GM23338 (cell line): ENCODE measurements at regions not wholly inside any gene's neighbourhood (a gene's known extent, or its start where the extent isn't known, plus 50 kb on each side); places are given as distances from the start of the nearest gene placed in this dataset.
A peak's percentile ranks its signal among the peaks of the same experiment; 100 is the strongest.

ENCODE experiments used
- EZH2 ChIP-seq: fragments of 200-600 bp; sonication (generic); IDR thresholded peaks from one replicate; pipeline ENCODE4 v1.8.0; 2017; ENCODE audit warnings: antibody characterized with exemption, mild to moderate bottlenecking, low read depth; ENCODE audit not compliant: unreplicated experiment
- JUNB ChIP-seq: IDR thresholded peaks from one replicate; pipeline ENCODE4 v1.6.1; 2016; ENCODE audit warnings: antibody characterized with exemption; ENCODE audit not compliant: unreplicated experiment
- POLR2AphosphoS5 ChIP-seq: IDR thresholded peaks from 2 replicates; pipeline ENCODE4 v1.6.1; 2016; ENCODE audit warnings: antibody characterized with exemption, low read depth
- TF ChIP-seq, protein P1 (sequence below): IDR thresholded peaks from one replicate; pipeline ENCODE4 v1.6.1; 2018; ENCODE audit warnings: antibody characterized with exemption; ENCODE audit not compliant: unreplicated experiment
- TF ChIP-seq, protein P2 (sequence below), 2 experiments: fragments of 200-600 bp in 1 of 2; sonication (generic) in 1 of 2; conservative IDR thresholded peaks; 2 replicates each; pipeline versions ENCODE4 v1.5.1 to v1.6.1; 2016 to 2017; ENCODE audit warnings: antibody characterized with exemption in 2 of 2, low read depth in 2 of 2, mild to moderate bottlenecking in 2 of 2, moderate library complexity in 1 of 2

DNA sequence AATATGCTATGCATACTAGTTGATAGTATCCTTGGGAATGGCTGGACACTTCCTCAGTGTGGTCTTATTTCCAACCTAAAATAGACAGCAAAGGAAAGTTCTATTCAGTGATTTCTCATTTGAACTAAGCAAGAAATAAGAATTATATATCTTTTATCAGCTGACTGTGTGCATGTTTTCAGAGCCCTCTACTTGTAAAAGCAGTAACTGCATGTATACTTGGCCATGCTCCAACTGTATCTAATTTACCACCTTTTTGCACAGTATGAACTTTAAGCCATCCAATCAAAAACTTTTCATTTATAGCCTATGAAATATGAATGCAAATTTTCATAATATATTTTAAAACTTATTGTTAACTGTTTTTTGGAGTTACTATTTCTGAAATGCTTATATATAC lies 136.4 kb upstream of the PCDH9 start:
- TF ChIP-seq, protein P1, sequence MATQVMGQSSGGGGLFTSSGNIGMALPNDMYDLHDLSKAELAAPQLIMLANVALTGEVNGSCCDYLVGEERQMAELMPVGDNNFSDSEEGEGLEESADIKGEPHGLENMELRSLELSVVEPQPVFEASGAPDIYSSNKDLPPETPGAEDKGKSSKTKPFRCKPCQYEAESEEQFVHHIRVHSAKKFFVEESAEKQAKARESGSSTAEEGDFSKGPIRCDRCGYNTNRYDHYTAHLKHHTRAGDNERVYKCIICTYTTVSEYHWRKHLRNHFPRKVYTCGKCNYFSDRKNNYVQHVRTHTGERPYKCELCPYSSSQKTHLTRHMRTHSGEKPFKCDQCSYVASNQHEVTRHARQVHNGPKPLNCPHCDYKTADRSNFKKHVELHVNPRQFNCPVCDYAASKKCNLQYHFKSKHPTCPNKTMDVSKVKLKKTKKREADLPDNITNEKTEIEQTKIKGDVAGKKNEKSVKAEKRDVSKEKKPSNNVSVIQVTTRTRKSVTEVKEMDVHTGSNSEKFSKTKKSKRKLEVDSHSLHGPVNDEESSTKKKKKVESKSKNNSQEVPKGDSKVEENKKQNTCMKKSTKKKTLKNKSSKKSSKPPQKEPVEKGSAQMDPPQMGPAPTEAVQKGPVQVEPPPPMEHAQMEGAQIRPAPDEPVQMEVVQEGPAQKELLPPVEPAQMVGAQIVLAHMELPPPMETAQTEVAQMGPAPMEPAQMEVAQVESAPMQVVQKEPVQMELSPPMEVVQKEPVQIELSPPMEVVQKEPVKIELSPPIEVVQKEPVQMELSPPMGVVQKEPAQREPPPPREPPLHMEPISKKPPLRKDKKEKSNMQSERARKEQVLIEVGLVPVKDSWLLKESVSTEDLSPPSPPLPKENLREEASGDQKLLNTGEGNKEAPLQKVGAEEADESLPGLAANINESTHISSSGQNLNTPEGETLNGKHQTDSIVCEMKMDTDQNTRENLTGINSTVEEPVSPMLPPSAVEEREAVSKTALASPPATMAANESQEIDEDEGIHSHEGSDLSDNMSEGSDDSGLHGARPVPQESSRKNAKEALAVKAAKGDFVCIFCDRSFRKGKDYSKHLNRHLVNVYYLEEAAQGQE, result no peak
- TF ChIP-seq, protein P2, sequence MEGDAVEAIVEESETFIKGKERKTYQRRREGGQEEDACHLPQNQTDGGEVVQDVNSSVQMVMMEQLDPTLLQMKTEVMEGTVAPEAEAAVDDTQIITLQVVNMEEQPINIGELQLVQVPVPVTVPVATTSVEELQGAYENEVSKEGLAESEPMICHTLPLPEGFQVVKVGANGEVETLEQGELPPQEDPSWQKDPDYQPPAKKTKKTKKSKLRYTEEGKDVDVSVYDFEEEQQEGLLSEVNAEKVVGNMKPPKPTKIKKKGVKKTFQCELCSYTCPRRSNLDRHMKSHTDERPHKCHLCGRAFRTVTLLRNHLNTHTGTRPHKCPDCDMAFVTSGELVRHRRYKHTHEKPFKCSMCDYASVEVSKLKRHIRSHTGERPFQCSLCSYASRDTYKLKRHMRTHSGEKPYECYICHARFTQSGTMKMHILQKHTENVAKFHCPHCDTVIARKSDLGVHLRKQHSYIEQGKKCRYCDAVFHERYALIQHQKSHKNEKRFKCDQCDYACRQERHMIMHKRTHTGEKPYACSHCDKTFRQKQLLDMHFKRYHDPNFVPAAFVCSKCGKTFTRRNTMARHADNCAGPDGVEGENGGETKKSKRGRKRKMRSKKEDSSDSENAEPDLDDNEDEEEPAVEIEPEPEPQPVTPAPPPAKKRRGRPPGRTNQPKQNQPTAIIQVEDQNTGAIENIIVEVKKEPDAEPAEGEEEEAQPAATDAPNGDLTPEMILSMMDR (conservative IDR thresholded peaks at IDR 0.05; ENCODE audit: low read depth in 2 of 2), result peak in 1 of 2 experiments; percentile 21; a peak in 1 of 4 replicates
- TF ChIP-seq POLR2AphosphoS5 (no peak), JUNB (no peak), EZH2 (no peak)
